OCI-LY7 (cell line): ENCODE measurements at regions not wholly inside any gene's neighbourhood (a gene's known extent, or its start where the extent isn't known, plus 50 kb on each side); places are given as distances from the start of the nearest gene placed in this dataset.

Source experiments
- CTCF ChIP-seq: fragments of 200-600 bp; sonication (generic); conservative IDR thresholded peaks from 2 replicates; pipeline ENCODE4 v1.5.1; 2014; ENCODE audit warnings: mild to moderate bottlenecking, antibody characterized with exemption, low read length, moderate library complexity, mixed read lengths
- EZH2phosphoT487 ChIP-seq: fragments of 200-600 bp; sonication (generic); IDR thresholded peaks from 2 replicates; pipeline ENCODE4 v1.6.1; 2018; ENCODE audit warnings: low read depth, borderline replicate concordance, mild to moderate bottlenecking, mixed run types, antibody characterized with exemption, low read length, moderate library complexity, mixed read lengths

GRCh38 chr3:166405896-166406295 is 568.7 kb upstream of the BCHE start:
- no peak for TF ChIP-seq CTCF
- TF ChIP-seq EZH2phosphoT487: no peak
